ENCODE measurements at regions not wholly inside any gene's neighbourhood (a gene's known extent, or its start where the extent isn't known, plus 50 kb on each side); places are given as distances from the start of the nearest gene placed in this dataset.

DNA sequence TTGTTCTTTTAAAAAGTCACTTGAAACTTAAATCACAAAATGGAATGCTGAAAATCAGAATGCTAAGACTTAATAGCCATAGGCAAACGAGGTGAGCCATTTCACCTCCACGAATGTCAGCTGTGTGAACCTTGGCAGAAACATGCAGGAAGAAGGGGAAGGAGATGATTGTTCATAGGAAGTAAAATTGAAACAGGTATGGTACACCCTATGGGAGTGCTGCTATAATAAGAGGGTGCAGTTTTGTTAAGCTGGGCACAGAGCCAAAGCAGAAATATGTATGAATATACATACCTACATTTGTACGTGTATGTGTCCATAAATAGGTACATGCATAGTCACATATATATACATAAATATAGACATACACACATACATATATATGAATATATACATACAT lies 51.0 kb upstream of the SPINK5 start:
- DNase-seq = no peak

DNA sequence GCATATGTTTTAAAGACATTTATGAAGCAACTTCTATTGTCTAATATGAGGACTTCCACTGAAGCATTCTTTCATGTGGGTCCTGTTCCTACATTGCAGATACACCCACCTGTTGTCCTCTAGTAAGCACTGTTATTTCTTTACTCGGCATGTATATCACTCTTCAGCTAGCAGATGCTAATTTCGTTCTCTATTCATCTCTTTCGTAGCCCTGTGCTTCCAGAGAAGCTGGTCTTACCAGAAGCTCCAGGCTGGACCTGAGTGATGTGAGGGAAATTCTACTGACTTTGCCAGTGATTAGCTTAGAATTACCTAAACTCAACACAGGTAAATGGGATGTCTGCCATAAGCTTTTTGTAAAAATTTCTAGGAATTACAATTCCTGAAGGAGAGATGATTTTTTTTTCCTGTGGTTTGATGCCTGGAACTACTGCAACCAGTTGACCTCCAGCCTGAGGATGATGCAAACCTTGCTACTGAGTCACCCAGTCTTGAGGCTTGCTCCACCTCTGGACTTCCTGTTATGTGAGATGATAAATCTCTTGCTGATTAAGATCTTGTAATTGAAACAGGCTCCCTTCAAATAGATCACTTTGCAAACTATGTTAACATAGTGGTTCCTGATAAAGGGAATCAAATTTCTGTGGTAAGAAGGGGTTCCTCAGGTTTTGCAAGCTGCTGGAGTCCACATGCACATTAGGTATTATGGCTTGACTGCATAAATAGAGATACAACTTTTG lies 52.2 kb upstream of the SPINK5 start:
- peak; percentile 67 to 78 (median 70) for DNase-seq

DNA sequence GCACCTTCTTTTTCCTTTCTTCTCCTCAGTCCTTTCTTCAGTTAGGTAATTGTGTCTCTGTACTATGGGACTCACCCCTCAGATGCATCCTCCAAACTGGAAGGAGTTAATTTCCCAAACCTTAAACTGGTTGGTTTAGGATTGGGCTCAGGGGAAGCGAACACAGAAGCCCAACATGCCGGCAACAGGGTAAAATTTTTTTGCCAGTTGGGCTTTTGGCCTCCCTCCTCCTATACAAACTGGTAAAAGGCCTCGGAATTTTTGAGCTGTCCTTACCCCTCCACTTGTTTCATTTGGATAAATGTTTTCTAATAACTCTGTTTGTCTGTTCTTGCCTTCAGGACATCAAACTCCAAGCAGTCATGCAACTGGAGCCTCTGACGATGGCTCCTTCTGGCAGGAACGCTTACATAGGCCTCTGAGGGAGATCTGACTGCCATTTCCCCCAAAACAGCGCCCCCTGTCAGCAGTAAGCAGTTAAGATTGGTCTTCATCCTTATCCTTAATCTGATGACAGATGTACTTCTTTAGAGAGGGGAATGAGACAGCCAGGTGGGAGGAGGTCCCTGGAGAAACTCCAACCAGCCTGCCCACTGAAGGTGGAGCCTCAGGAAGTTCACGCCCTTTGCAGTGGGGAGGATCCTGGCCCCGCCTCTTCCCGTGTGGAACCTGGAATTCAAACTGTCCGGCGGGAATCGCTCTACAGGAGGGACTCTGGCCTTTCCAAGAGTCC lies 57.8 kb upstream of the SPINK5 start:
- peak in 2 of 3 donors; percentile 12 to 26 for DNase-seq

DNA sequence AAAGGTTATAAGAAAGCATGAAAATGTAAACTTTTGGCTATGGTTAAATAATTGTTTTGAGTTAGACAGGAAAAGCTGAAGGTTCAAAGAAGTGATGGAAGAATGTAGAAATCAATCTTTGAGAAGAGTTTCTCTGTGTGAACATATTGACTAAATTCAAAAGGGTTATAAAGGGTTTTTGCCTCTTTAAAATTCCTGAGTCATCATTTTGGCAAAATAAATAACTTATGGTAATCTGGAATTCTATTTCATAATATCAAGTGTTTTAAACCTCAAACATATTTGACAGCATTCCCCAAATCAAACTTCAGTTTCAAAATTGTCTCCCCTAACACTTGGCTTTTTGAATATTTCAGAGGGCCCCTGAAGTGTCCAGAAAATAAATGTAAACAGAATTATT lies 60.6 kb upstream of the SPINK5 start:
- DNase-seq = no peak

DNA sequence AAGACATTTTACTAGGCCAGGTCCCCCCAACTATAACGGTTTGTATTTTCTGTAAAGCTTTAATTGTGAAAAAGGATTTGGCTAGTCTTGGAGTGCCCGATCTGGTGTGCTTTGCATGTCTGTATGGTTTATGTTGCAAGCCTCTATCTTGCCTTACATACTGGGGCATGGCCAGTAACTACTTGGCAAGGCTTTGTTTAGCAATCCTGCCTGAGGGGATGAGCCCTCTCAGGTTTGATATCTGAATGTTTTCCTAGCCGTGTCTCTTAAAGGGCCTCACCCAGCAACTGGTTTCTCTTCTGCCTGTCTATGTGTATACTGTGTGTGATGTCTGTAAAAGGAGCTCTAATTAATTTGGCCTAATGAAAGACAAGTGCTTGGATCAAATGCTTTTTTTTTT lies 61.3 kb upstream of the SPINK5 start:
- no peak for DNase-seq

DNA sequence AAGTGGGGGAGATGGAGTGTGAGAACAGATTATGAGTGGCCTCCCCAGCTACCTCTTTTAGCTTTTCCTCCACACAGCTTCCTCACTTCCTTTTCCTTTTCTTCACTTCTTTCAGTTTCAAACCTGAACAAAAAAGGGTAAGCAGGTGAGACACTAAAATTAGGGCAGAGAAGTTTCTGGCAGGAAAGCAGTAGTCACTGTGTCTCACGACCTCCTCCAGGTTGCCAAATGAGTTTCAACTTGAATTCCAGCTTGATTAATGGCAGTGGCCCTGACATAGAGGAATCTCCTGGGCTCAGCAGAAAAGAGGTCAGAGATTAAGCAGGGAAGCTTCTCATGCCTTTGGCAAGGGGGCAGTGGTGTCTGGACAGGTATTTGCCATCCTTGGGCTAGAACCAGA lies 63.7 kb upstream of the SPINK5 start:
- DNase-seq = no peak

DNA sequence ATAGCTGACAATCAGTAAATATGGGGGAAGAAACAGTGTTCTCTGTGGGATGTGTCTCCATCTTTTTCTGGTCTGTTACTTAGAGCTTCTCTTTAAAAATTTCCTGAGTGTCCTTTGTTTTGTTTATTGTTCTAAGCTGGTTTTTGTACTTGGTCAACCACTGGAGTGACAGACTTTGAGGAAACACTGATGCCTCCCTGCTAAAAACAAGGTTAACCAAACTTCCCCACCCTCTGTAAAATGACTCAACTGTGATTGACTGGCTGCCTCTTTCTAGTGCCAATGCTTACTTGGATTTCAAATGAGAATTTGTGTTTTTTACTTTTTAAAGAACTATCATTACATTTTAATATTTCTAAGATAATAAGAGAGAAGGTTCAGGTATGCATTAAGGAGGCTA lies 65.1 kb upstream of the SPINK5 start:
- no peak for DNase-seq

DNA sequence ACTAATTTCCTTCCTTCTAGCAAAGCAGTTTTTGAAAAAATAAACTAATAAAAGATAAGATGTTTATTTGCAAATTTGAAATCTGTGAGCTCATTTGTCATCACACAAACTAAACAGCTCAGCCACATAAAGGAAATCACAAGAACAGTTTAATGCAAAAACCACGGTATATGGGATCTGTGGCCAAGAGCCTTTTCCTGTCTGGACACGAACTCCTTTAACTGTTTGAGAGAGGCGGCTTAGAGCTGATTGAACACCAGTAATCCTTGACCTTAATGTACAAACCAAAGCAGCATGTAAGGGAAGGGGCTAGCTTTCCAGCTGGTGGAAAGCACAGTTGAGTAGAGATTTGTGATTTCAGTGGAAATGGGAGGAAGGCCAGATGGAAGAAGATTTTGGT lies 66.3 kb upstream of the SPINK5 start:
- no peak for DNase-seq

DNA sequence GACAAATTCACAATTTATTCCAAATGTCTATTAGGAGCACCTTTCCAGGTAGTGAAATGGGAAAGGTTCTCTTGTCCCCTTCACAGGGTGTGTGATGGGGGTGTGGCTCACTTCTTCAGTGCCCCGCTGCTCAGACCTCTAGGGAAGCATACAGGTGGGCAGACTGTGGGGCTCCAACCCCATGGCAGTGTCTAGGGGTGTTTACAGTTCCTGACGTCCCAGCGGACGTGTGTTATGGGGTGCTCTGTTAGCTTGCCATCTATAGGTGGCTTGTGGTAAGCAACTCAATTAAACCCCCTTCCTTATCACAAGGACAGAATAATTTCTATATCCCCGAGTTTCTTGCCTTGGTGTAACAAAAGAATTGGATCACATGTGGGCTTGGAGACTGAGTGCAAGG lies 67.4 kb upstream of the SPINK5 start:
- DNase-seq = no peak

DNA sequence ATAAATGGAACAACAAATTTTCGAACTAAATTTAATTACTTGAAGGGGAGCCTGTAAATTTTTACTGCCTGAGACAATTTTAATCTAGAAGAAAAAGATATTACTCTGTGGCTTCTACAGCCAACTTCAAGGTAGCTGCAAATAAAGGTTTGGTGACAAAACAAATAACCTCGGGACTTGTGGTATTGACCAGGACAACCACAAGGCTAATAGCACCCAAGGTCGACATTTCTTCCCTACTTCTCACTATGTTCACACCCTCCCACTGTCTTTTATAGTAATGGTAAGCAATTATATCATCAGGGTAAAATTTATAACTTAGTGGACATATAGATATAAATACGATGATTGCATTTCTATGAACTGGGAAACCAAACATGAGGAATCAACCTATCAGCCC lies 67.9 kb upstream of the SPINK5 start:
- DNase-seq = no peak

DNA sequence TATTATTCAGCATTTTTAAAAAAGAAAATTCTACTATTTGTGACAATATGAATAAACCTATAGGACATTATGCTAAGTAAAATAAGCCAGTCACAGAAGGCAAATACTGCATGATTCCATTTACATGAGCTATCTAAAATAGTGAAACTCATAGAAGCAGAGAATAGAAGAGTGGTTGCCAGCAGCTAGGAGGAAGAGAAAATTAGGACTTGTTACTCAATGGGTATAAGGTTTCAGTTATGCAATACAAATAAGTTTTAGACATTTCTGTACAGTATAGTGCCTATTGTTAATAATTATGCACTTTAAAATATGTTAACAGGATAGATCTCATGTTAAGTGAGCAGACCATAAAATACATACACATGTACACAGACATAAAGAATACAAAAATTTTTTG lies 73.8 kb upstream of the SPINK5 start:
- DNase-seq = no peak

DNA sequence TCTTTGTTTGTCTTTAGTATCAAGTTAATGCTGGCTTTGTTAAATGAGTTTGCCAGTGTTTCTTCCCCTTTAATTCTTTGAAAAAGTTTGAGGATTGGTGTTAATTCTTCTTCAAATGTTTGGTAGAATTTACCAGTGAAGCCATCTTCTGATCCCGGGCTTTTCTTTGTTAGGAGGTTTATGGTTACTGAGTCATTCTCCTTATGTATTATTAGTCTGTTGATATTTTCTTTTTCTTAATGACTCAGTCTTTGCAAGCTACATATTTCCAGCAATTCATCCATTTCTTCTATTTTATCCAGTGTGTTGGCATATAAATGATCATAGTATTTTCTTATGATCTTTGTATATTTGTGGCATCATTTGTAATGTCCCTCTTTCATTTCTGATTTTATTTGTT lies 74.5 kb upstream of the SPINK5 start:
- DNase-seq = no peak

DNA sequence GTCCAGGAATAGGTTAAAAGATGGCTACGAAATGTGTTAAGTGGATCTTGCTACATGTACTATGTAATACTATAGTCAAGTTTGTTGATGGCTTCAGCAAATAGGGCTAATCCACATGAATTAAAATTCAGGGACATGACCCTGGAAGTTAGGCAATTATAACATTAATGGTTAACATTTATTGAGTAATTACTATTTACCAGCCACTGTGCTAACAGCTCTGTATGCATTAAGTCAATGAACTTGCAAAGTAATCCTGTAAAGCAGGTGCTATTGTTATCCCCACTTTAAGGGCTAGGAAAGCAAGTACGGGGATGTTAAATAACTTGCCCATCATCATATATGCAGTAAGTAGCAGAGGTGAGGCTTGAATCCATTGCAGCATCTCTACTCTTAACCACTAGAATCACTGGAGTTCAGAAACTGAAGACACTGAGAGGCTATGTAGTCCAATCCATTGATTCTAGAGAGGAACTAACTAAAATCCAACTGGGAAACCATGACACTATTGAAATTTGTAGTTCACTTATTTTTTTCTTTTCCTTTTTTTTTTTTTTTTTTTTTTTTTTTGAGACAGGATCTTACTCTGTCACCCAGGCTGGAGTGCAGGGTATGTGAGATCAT lies 77.5 kb upstream of the SPINK5 start:
- DNase-seq = no peak

DNA sequence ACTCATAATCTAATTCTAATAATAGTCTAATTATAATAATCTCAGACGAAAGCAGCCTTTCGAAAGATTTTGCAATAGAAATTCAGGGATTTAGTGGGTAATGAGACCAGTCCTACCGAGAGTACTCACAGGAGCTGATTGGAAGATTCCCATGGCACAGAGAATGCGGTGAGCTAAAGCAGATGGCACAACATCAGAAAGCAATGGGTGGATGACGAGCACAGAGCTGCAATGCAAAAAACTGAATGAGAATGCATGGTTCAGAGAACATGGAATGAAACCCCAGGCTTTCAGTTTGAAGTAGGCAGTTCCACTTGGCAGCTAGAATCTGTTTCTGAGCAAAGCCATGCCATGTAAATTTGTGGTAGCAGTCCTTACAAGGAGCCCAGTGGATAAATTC lies 78.2 kb upstream of the SPINK5 start:
- DNase-seq = no peak

DNA sequence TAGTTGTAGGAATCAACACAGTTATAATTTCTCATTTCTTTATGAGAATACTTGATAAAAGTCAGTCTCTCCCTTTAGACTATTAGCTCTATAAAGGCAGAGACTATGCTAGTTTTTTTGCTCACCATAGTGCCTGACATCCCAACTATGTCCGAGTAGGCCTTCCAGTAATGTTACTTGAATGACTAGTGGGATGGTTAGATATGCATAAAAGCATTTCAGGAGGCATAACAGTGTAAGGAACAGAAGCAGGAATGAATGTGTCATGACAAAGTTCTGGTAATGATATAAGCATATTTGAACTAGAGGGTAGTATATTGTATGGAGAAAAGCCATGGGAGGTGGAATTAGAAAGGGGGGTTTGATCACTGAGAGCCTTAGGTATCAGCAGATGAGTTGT lies 77.4 kb upstream of the C5orf46 start:
- no peak for DNase-seq

DNA sequence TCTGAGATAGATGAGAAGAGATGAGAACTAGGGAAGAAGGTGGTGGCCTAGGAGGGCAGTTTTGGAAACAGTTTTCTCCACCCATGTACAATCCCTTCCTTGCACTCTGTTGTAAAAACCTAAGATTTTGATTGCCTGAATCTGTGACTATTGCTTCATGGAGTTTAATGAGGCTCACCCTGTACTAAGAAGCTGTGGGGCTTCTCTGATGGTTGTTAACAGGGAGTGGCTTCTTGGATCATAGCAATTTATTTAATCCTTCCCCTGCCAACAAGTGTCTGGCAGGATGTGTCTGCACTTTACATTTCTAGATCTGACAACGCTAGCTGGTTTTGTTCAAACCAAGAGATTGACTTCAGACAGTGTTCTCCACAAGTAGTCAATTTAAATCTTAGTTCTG lies 74.7 kb upstream of the C5orf46 start:
- no peak for DNase-seq

DNA sequence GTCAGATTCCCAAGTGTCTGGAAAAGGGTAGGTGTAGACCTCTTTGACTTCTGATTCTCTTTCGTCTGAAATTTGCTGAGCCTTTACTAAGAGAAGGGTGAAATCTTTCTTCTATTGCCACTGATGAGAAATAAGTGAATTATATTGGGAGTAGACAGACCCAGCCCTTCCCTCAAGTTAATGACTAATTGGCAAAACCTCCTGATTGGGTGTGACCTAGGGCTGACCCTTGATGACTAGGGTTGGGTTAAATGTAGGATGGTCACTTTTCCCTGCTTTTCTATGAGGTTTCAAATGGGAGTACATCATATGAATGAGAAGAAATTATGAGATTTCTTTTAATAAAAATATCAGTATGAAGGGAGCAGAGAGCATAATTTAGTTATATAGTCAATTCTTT lies 73.4 kb upstream of the C5orf46 start:
- no peak for DNase-seq

DNA sequence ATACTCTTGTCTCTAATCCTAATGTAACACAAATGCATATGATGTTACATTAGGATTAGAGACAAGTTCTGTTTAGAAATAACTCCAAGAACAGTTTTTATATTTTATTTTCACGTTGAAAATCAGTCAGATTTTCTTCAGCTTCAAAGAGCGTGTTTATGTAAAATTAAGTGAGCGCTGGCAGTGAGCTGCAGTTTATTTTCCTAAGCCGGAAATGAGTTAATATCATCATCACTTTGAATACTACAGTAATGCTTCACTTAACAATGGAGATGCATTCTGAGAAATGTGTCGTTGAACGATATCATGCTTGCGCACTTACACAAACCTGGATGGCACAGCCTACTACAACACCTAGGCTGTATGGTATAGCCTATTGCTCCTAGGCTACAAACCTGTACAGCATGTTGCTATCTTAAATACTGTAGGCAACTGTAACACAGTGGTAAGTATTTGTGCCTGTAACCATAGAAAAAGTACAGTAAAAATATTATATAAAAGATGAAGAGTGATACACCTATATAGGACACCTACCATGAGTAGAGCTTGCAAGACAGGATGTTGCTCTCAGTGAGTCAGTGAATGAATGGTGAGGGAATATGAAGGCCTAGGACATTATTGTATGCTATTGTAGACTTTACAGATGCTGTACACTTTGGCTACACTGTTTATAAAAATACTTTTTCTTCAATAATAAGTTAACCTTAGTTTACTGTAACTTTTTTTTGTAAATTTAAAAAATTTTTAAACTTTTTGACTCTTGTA lies 65.9 kb upstream of the C5orf46 start:
- DNase-seq = no peak

DNA sequence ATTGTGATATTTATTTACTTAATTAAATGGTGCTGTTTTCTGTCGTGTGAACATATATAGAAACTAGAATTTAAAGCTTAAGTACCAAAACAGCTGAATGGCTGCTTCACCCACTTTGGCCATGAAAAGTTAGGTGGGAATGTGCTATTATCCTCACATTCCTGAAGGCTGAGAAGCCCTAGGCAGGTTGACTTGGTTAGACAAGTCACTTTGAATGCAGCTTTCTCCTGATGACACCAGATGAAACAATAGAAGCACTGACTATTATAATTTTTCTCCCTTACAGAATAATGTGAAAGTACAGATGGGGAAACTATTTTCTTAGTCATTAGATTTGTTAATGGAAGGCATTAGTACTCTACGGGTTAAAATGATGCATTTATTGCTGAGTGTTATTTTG lies 65.1 kb upstream of the C5orf46 start:
- DNase-seq = no peak

DNA sequence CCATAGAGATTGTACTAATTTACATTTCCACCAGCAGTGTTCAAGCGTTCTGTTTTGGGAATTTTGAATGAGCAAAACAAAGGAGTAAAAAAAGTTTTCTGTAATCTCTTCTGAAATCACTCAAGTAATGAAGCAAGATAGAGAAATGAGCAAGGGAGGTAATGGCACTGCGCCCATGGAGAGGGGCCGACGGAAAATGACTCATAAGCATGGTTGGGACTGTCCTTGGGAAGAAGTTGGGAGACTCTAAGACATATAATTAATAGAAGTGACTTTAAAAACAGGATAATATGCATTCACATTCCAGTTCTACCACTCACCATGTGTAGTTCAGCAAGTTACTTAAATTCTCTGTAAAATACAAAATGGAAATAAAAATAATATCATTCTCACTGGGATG lies 62.5 kb upstream of the C5orf46 start:
- no peak for DNase-seq

DNA sequence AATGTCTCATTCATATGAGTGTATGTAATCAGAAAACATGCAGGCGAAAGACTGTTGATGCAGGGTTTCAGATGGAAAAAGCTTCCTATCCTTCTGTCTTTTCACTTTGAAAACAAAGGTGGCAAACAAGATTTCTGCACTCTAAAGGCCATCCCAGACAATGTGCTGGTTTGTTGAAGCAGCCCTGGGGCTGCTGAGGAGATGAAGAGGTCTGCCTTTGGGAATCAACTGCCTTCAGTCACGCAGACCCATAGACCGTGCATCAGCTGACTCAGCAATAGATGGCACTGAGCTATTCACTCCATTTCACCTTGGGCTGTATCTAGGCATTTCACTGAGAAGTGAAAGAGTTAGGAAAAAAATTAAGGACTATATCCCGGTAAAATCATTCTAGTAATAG lies 60.5 kb upstream of the C5orf46 start:
- DNase-seq = no peak

DNA sequence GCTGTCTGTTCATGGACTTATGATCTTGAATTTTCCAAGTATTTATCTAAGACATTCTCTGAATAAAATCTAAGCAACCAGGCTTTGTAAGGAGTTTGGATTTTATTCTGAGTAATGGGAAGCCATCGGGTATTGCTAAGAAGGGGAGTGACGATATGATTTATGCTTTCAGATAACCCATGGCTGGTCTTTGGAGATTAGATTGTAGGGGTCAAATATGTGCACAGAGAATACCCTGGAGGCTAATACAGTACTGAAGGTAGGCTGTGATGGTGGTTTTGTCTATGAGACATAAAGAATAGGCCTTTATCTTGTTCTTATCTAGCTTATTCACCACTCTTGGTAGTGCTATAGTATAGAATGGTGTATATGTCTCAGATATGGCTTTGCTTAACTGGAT lies 60.0 kb upstream of the C5orf46 start:
- DNase-seq = no peak

DNA sequence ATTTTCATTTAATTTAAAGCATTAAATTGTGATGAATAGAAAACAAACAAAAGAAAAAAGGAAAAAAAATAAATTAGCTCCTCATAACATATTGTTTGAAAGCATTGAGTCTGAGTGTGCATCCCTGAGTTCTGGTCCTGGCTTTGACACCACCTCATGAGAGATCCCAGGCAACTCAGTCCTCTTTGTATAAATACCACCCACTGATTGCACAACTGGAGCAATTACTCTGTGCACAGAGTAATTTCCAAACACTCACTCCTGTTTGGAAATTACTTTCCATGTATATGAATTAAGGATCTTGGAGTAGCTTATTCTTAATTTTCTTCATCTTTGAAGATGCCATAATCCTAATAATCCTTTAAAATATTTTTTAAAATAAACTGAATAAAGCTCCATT lies 59.4 kb upstream of the C5orf46 start:
- DNase-seq = peak in 2 of 3 donors; percentile 6 to 23

All from suppressor macrophage treated with lipopolysaccharide for 1 hour (primary cell).